ENCODE measurements at regions not wholly inside any gene's neighbourhood (a gene's known extent, or its start where the extent isn't known, plus 50 kb on each side); places are given as distances from the start of the nearest gene placed in this dataset.

GRCh38 chr11:26095340-26095739 is 236.6 kb upstream of the ANO3 start:
- H3K27me3 ChIP-seq (ENCODE audit: control insufficient read depth, insufficient read depth, low read length): no peaks in the 10 kb centered on the region
- ChIA-PET POLR2A (no interaction called here), CTCF (no interaction called here)
- H3K4me3 ChIP-seq (ENCODE audit: low read depth in 2 of 2, low read length in 2 of 2): no peak overlapping the region
- H3K9me3 ChIP-seq (ENCODE audit: control insufficient read depth, insufficient read depth, low read depth, low read length): no peaks in the 10 kb centered on the region
- DNase-seq (ENCODE audit: low read depth, low spot score) (no peak), ATAC-seq (no peak)
- in situ Hi-C loops (cut with HindIII; ENCODE audit: low pct_unique_long_range_greater_than_20kb, low sequenced_read_pairs) (no loop called here), intact Hi-C loops (cut with micrococcal nuclease; ENCODE audit: unreplicated experiment) (no loop called here)
- H3K27ac ChIP-seq (ENCODE audit: low read length): no peak overlapping the region
- TF ChIP-seq, protein P1, sequence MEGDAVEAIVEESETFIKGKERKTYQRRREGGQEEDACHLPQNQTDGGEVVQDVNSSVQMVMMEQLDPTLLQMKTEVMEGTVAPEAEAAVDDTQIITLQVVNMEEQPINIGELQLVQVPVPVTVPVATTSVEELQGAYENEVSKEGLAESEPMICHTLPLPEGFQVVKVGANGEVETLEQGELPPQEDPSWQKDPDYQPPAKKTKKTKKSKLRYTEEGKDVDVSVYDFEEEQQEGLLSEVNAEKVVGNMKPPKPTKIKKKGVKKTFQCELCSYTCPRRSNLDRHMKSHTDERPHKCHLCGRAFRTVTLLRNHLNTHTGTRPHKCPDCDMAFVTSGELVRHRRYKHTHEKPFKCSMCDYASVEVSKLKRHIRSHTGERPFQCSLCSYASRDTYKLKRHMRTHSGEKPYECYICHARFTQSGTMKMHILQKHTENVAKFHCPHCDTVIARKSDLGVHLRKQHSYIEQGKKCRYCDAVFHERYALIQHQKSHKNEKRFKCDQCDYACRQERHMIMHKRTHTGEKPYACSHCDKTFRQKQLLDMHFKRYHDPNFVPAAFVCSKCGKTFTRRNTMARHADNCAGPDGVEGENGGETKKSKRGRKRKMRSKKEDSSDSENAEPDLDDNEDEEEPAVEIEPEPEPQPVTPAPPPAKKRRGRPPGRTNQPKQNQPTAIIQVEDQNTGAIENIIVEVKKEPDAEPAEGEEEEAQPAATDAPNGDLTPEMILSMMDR (IDR thresholded peaks at IDR 0.05): no peak
- TF ChIP-seq, protein P2, sequence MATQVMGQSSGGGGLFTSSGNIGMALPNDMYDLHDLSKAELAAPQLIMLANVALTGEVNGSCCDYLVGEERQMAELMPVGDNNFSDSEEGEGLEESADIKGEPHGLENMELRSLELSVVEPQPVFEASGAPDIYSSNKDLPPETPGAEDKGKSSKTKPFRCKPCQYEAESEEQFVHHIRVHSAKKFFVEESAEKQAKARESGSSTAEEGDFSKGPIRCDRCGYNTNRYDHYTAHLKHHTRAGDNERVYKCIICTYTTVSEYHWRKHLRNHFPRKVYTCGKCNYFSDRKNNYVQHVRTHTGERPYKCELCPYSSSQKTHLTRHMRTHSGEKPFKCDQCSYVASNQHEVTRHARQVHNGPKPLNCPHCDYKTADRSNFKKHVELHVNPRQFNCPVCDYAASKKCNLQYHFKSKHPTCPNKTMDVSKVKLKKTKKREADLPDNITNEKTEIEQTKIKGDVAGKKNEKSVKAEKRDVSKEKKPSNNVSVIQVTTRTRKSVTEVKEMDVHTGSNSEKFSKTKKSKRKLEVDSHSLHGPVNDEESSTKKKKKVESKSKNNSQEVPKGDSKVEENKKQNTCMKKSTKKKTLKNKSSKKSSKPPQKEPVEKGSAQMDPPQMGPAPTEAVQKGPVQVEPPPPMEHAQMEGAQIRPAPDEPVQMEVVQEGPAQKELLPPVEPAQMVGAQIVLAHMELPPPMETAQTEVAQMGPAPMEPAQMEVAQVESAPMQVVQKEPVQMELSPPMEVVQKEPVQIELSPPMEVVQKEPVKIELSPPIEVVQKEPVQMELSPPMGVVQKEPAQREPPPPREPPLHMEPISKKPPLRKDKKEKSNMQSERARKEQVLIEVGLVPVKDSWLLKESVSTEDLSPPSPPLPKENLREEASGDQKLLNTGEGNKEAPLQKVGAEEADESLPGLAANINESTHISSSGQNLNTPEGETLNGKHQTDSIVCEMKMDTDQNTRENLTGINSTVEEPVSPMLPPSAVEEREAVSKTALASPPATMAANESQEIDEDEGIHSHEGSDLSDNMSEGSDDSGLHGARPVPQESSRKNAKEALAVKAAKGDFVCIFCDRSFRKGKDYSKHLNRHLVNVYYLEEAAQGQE (IDR thresholded peaks at IDR 0.05; ENCODE audit: insufficient read depth in 1 of 2, low read depth in 2 of 2, low read length in 1 of 2): no peak
- no peak for TF ChIP-seq SIN3A (IDR thresholded peaks at IDR 0.05; ENCODE audit: borderline replicate concordance, insufficient read depth, low read depth, low read length)
- TF ChIP-seq POLR2AphosphoS5 (IDR thresholded peaks at IDR 0.05; ENCODE audit: low read depth, low read length): no peak
- TF ChIP-seq TCF7L2 (IDR thresholded peaks at IDR 0.05; ENCODE audit: low read depth, low read length): no peak
- H3K36me3 ChIP-seq (ENCODE audit: control insufficient read depth, insufficient read depth, low read length): no peaks in the 10 kb centered on the region
- BruUV-seq (replicated peaks): no TSS peak
- H3K4me1 ChIP-seq (ENCODE audit: control insufficient read depth, insufficient read depth, low read length): no peaks in the 10 kb centered on the region

DNA sequence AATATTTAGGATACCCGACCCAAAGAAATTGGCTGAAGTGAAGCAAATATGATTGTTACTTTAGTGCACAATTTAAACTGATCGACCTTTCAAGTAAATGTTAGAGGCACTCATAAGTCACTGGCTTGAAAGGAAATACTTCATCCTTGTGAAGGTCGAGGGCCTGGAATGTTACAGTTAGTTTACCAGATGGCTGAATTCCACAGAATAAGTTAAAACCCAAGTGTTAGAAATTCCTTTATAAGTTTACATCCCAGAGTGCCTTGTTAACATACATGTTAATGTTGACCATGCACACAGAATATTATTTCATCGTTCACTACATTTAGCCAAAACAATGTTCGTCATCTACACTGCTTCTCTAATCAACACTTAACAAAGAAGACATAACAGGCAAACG is 235.5 kb upstream of the ANO3 start:
- no peaks in the 10 kb centered on the region for H3K9me3 ChIP-seq (ENCODE audit: control insufficient read depth, insufficient read depth, low read depth, low read length)
- no peaks in the 10 kb centered on the region for H3K27me3 ChIP-seq (ENCODE audit: control insufficient read depth, insufficient read depth, low read length)
- no peaks in the 10 kb centered on the region for H3K36me3 ChIP-seq (ENCODE audit: control insufficient read depth, insufficient read depth, low read length)
- intact Hi-C loops (cut with micrococcal nuclease; ENCODE audit: unreplicated experiment) (no loop called here), in situ Hi-C loops (cut with HindIII; ENCODE audit: low pct_unique_long_range_greater_than_20kb, low sequenced_read_pairs) (no loop called here)
- H3K27ac ChIP-seq (ENCODE audit: low read length): no peak overlapping the region
- ChIA-PET POLR2A (no interaction called here), CTCF (no interaction called here)
- TF ChIP-seq, protein P2 (IDR thresholded peaks at IDR 0.05; ENCODE audit: insufficient read depth in 1 of 2, low read depth in 2 of 2, low read length in 1 of 2): no peak
- TF ChIP-seq, protein P1 (IDR thresholded peaks at IDR 0.05): no peak
- DNase-seq (ENCODE audit: low read depth, low spot score): no peak
- no peak overlapping the region for H3K4me3 ChIP-seq (ENCODE audit: low read depth in 2 of 2, low read length in 2 of 2)
- ATAC-seq: no peak
- H3K4me1 ChIP-seq (ENCODE audit: control insufficient read depth, insufficient read depth, low read length): no peaks in the 10 kb centered on the region
- BruUV-seq (replicated peaks): no TSS peak
